NCI-H345 (cell line): ENCODE measurements at regions not wholly inside any gene's neighbourhood (a gene's known extent, or its start where the extent isn't known, plus 50 kb on each side); places are given as distances from the start of the nearest gene placed in this dataset.

Experiments used
- DNase-seq: peaks from one replicate; lab custom pipeline; 2025; lab: John Stamatoyannopoulos, UW

- no peak for DNase-seq
These were observed 487.6 kb downstream of the GLRX3 start for GRCh38 chr10:130623680-130624267.

GRCh38 chr10:130627346-130628045, 491.3 kb downstream of the GLRX3 start:
- no peak for DNase-seq

- DNase-seq = no peak
These were observed 493.9 kb downstream of the GLRX3 start for GRCh38 chr10:130630135-130630534.

- DNase-seq = no peak
These were observed 495.2 kb downstream of the GLRX3 start for GRCh38 chr10:130631142-130632096.

GRCh38 chr10:130634816-130635215, 498.6 kb downstream of the GLRX3 start:
- DNase-seq = no peak

GRCh38 chr10:130635528-130635927, 499.3 kb downstream of the GLRX3 start:
- DNase-seq = no peak

- DNase-seq = no peak
These were observed 500.2 kb downstream of the GLRX3 start for GRCh38 chr10:130636313-130636930.

- DNase-seq = no peak
These were observed 501.0 kb downstream of the GLRX3 start for GRCh38 chr10:130637089-130637676.

- DNase-seq = no peak
These were observed 502.8 kb downstream of the GLRX3 start for GRCh38 chr10:130638991-130639390.

GRCh38 chr10:130642926-130643325, 506.7 kb downstream of the GLRX3 start:
- DNase-seq = no peak

GRCh38 chr10:130647341-130647740, 511.1 kb downstream of the GLRX3 start:
- DNase-seq = no peak

- DNase-seq = no peak
These were observed 512.6 kb downstream of the GLRX3 start for GRCh38 chr10:130648807-130649206.

GRCh38 chr10:130652544-130652943, 516.4 kb downstream of the GLRX3 start:
- DNase-seq = no peak

- no peak for DNase-seq
These were observed 516.9 kb downstream of the GLRX3 start for GRCh38 chr10:130652964-130653578.

- DNase-seq = no peak
These were observed 518.5 kb downstream of the GLRX3 start for GRCh38 chr10:130654726-130655125.

- no peak for DNase-seq
These were observed 519.4 kb downstream of the GLRX3 start for GRCh38 chr10:130655313-130656186.

GRCh38 chr10:130656187-130656575, 520.0 kb downstream of the GLRX3 start:
- DNase-seq = no peak

GRCh38 chr10:130656582-130657133, 520.5 kb downstream of the GLRX3 start:
- DNase-seq = no peak

GRCh38 chr10:130658687-130659290, 522.6 kb downstream of the GLRX3 start:
- no peak for DNase-seq

- no peak for DNase-seq
These were observed 523.3 kb downstream of the GLRX3 start for GRCh38 chr10:130659528-130659927.
